Sciatic nerve (tissue), 2 donors: ENCODE measurements at regions not wholly inside any gene's neighbourhood (a gene's known extent, or its start where the extent isn't known, plus 50 kb on each side); places are given as distances from the start of the nearest gene placed in this dataset.
"Not testable (repeated sequence)": the region's sequence is repeated elsewhere in the genome, so short reads cannot be mapped to it uniquely, and the experiment has no call there.

Experiments
- ATAC-seq: fragments of 200-7000 bp; cut with Tn5 transposase; one replicate; pipeline ENCODE4 v1.9.1; 2020; ENCODE audit warnings: mild to moderate bottlenecking, moderate library complexity
- DNase-seq: peaks from one replicate; pipeline ENCODE4 v3.0.0-alpha.2; 2020; ENCODE audit warnings: low spot score
- intact Hi-C: fragments of 100-400 bp; cut with DNase I; formaldehyde crosslinking; loops from one replicate; pipeline ENCODE4 v1.14.2; 2022
- donor health status: DM: no; HTN: no; CAD: no.
- donor health status: DM: no; HTN: no; CAD: no.

- ATAC-seq, result no peak
- no peak for DNase-seq
- intact Hi-C loops, result no loop called here
Measured at GRCh38 chr14:57009585-57010515, 199.6 kb upstream of the OTX2 start.

- DNase-seq (no peak), ATAC-seq (no peak)
- intact Hi-C loops, result no loop called here
Measured at GRCh38 chr14:57008534-57008933, 198.3 kb upstream of the OTX2 start.

GRCh38 chr14:56998728-56999127 lies 188.4 kb upstream of the OTX2 start:
- DNase-seq (no peak), ATAC-seq (no peak)
- intact Hi-C loops, result no loop called here

GRCh38 chr14:56996721-56997399 lies 186.6 kb upstream of the OTX2 start:
- ATAC-seq (no peak), DNase-seq (no peak)
- intact Hi-C loops, result no loop called here

GRCh38 chr14:56995010-56995409 lies 184.7 kb upstream of the OTX2 start:
- intact Hi-C loops, result no loop called here
- no peak for DNase-seq
- ATAC-seq, result no peak

- intact Hi-C loops, result no loop called here
- ATAC-seq, result no peak
- DNase-seq, result no peak
Measured at GRCh38 chr14:56992332-56992820, 182.1 kb upstream of the OTX2 start.

GRCh38 chr14:56990991-56991627 lies 180.8 kb upstream of the OTX2 start:
- intact Hi-C loops, ATAC-seq, DNase-seq: not testable (repeated sequence)

GRCh38 chr14:56989359-56989758 lies 179.1 kb upstream of the OTX2 start:
- ATAC-seq (no peak), DNase-seq (no peak)
- intact Hi-C loops, result no loop called here

GRCh38 chr14:56979936-56980335 lies 169.7 kb upstream of the OTX2 start:
- DNase-seq (no peak), ATAC-seq (no peak)
- intact Hi-C loops, result no loop called here

- ATAC-seq, result no peak
Measured at GRCh38 chr14:56976211-56976610, 165.9 kb upstream of the OTX2 start.

GRCh38 chr14:56975521-56975920 lies 165.2 kb upstream of the OTX2 start:
- intact Hi-C loops, result no loop called here
- no peak for ATAC-seq

More at GRCh38 chr14:56976211-56976610, 165.9 kb upstream of the OTX2 start:
- intact Hi-C loops, result no loop called here
- no peak for DNase-seq

GRCh38 chr14:56972948-56973347 lies 162.7 kb upstream of the OTX2 start:
- intact Hi-C loops, result no loop called here
- ATAC-seq, result no peak

More at GRCh38 chr14:56975521-56975920, 165.2 kb upstream of the OTX2 start:
- no peak for DNase-seq

GRCh38 chr14:56964895-56965294 lies 154.6 kb upstream of the OTX2 start:
- DNase-seq (no peak), ATAC-seq (no peak)
- intact Hi-C loops, result no loop called here

More at GRCh38 chr14:56972948-56973347, 162.7 kb upstream of the OTX2 start:
- no peak for DNase-seq

GRCh38 chr14:56963381-56963780 lies 153.1 kb upstream of the OTX2 start:
- DNase-seq, result no peak
- intact Hi-C loops, result no loop called here
- ATAC-seq, result no peak

GRCh38 chr14:56962444-56963080 lies 152.3 kb upstream of the OTX2 start:
- no peak for ATAC-seq
- DNase-seq, result no peak
- intact Hi-C loops, result no loop called here

- no peak for ATAC-seq
- intact Hi-C loops, result no loop called here
Measured at GRCh38 chr14:56959869-56960268, 149.6 kb upstream of the OTX2 start.

GRCh38 chr14:56959121-56959520 lies 148.8 kb upstream of the OTX2 start:
- no peak for DNase-seq
- ATAC-seq, result no peak
- intact Hi-C loops, result no loop called here

More at GRCh38 chr14:56959869-56960268, 149.6 kb upstream of the OTX2 start:
- DNase-seq, result no peak

GRCh38 chr14:56956182-56956581 lies 145.9 kb upstream of the OTX2 start:
- no peak for ATAC-seq
- intact Hi-C loops, result no loop called here
- no peak for DNase-seq

GRCh38 chr14:56955745-56956144 lies 145.5 kb upstream of the OTX2 start:
- DNase-seq (no peak), ATAC-seq (no peak)
- intact Hi-C loops, result no loop called here
